ENCODE measurements at regions not wholly inside any gene's neighbourhood (a gene's known extent, or its start where the extent isn't known, plus 50 kb on each side); places are given as distances from the start of the nearest gene placed in this dataset.

DNA sequence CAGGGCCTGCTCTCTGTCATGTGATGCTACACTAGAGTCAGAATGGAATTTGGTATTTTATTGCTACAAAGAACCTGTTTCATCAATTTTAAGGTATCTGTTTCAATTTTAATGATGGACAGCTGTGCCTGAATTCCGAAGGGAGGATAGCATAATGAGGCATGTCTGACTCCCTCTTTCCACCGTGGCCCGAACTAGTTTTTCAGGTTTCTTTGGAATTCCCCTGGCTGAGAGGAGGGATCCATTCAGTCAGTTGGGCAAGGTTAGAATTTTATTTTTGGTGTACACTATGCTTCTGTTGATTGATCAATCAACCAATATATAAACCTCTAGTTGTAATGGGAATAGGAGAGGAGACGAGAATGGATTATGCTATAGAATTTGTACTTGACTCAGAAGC lies 761.8 kb downstream of the FAM133A start:
- TF ChIP-seq, protein P1, sequence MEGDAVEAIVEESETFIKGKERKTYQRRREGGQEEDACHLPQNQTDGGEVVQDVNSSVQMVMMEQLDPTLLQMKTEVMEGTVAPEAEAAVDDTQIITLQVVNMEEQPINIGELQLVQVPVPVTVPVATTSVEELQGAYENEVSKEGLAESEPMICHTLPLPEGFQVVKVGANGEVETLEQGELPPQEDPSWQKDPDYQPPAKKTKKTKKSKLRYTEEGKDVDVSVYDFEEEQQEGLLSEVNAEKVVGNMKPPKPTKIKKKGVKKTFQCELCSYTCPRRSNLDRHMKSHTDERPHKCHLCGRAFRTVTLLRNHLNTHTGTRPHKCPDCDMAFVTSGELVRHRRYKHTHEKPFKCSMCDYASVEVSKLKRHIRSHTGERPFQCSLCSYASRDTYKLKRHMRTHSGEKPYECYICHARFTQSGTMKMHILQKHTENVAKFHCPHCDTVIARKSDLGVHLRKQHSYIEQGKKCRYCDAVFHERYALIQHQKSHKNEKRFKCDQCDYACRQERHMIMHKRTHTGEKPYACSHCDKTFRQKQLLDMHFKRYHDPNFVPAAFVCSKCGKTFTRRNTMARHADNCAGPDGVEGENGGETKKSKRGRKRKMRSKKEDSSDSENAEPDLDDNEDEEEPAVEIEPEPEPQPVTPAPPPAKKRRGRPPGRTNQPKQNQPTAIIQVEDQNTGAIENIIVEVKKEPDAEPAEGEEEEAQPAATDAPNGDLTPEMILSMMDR (IDR thresholded peaks at IDR 0.05), result no peak
- TF ChIP-seq POLR2A (IDR thresholded peaks at IDR 0.05), result no peak
